ENCODE measurements at regions not wholly inside any gene's neighbourhood (a gene's known extent, or its start where the extent isn't known, plus 50 kb on each side); places are given as distances from the start of the nearest gene placed in this dataset.

DNA sequence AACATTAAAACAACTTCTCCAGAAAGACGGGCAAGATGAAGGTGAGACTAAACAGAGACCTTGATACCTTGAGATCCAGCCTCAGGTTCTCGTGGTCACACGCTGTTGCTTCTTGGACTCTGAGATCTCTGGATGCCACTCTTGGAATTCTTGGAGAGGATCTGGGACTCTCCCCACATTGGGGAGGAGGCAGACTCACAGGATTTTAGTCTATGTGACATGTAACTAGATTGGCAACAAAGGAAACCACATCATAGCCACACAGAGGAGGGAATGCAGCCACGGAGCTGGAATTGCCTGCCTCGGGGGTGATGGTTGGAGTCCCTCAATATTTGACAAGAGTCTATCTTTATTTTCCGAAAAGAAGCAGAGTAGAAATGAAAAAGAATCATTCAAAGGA is 78.8 kb upstream of the IGFBP5 start:
- Histone ChIP-seq H4K20me1 (ENCODE audit: insufficient read depth, low read length) (no peaks in the 10 kb centered on the region), H3K9me3 (ENCODE audit: low read length) (no peaks in the 10 kb centered on the region), H3K9ac (ENCODE audit: insufficient read depth, low read depth, low read length) (no peak overlapping the region), H3K4me2 (ENCODE audit: low read depth, low read length) (no peak overlapping the region), H3K79me2 (ENCODE audit: insufficient read depth, low read length) (no peaks in the 10 kb centered on the region), H3K36me3 (replicated peaks in 1 of 2; ENCODE audit: control insufficient read depth in 1 of 2, insufficient read depth in 2 of 2, low read length in 2 of 2) (no peaks in the 10 kb centered on the region), H3K27me3 (ENCODE audit: control insufficient read depth in 1 of 2, insufficient read depth in 2 of 2, low read length in 2 of 2) (peaks cover 0 to 16% of the 10 kb centered on the region in 2 experiments; a peak in 2 of 5 replicates), H3K4me1 (ENCODE audit: insufficient read depth, low read length) (peaks cover 12% of the 10 kb centered on the region), H3K27ac (ENCODE audit: extremely low read length, insufficient read depth, low read length) (no peak overlapping the region), H2AFZ (ENCODE audit: low read length) (no peak overlapping the region), H3K4me3 (replicated peaks in 1 of 3; ENCODE audit: insufficient read depth in 1 of 3, low read depth in 2 of 3, low read length in 3 of 3) (no peak overlapping the region)
- POLR2A ChIA-PET = no interaction called here
- no TSS peak for BruUV-seq (replicated peaks)
- 18% methylated on average over 6 of the region's 6 CpGs for WGBS (ENCODE audit: low lambda C conversion rate)
- CTCF ChIA-PET (ENCODE audit: low intra/inter-chr PET ratio, low total read pairs) = no interaction called here
- intact Hi-C loops (cut with micrococcal nuclease; ENCODE audit: unreplicated experiment) = no loop called here
- no peak for DNase-seq (ENCODE audit: low spot score)
- FAIRE-seq = no peak
- TF ChIP-seq MAF1 (CRISPR knock-in tag; IDR thresholded peaks at IDR 0.05; ENCODE audit: borderline replicate concordance) (no peak), RARA (CRISPR knock-in tag; IDR thresholded peaks at IDR 0.05) (no peak), ARNTL (CRISPR knock-in tag; IDR thresholded peaks at IDR 0.05) (no peak), ZNF18 (CRISPR knock-in tag; IDR thresholded peaks at IDR 0.05; ENCODE audit: insufficient replicate concordance) (no peak), ZNF660 (CRISPR knock-in tag; IDR thresholded peaks at IDR 0.05; ENCODE audit: borderline replicate concordance, low read depth) (no peak), SOX6 (IDR thresholded peaks at IDR 0.05) (no peak), SOX6 (CRISPR knock-in tag; IDR thresholded peaks at IDR 0.05) (no peak), ZMYM3 (CRISPR knock-in tag; IDR thresholded peaks at IDR 0.05) (no peak), CSRNP2 (CRISPR knock-in tag; conservative IDR thresholded peaks at IDR 0.05; ENCODE audit: low read depth) (no peak), ZNF775 (CRISPR knock-in tag; IDR thresholded peaks at IDR 0.05; ENCODE audit: borderline replicate concordance) (no peak), PBX3 (CRISPR knock-in tag; IDR thresholded peaks at IDR 0.05; ENCODE audit: borderline replicate concordance) (no peak), DNMT1 (CRISPR knock-in tag; IDR thresholded peaks at IDR 0.05) (no peak), KDM1A (CRISPR knock-in tag; IDR thresholded peaks at IDR 0.05) (no peak), ZNF414 (CRISPR knock-in tag; IDR thresholded peaks at IDR 0.05) (no peak), RARG (CRISPR knock-in tag; IDR thresholded peaks at IDR 0.05; ENCODE audit: low read depth) (no peak)
- TF ChIP-seq, protein P1, sequence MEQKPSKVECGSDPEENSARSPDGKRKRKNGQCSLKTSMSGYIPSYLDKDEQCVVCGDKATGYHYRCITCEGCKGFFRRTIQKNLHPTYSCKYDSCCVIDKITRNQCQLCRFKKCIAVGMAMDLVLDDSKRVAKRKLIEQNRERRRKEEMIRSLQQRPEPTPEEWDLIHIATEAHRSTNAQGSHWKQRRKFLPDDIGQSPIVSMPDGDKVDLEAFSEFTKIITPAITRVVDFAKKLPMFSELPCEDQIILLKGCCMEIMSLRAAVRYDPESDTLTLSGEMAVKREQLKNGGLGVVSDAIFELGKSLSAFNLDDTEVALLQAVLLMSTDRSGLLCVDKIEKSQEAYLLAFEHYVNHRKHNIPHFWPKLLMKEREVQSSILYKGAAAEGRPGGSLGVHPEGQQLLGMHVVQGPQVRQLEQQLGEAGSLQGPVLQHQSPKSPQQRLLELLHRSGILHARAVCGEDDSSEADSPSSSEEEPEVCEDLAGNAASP (CRISPR knock-in tag; IDR thresholded peaks at IDR 0.05; ENCODE audit: borderline replicate concordance) = no peak
- no peak for ATAC-seq
- in situ Hi-C loops (cut with HindIII; ENCODE audit: extremely low pct_ligation_motif_present, low pct_unique_long_range_greater_than_20kb) = no loop called here

All from HepG2 (cell line).